Embryonic facial prominence (tissue), 1 donor: ENCODE measurements at regions not wholly inside any gene's neighbourhood (a gene's known extent, or its start where the extent isn't known, plus 50 kb on each side); places are given as distances from the start of the nearest gene placed in this dataset.
"Not testable (repeated sequence)": the region's sequence is repeated elsewhere in the genome, so short reads cannot be mapped to it uniquely, and the experiment has no call there.

Experiments used
- DNase-seq: peaks from one replicate; pipeline ENCODE4 v3.0.0-alpha.2; 2016; ENCODE audit errors: extremely low spot score

DNA sequence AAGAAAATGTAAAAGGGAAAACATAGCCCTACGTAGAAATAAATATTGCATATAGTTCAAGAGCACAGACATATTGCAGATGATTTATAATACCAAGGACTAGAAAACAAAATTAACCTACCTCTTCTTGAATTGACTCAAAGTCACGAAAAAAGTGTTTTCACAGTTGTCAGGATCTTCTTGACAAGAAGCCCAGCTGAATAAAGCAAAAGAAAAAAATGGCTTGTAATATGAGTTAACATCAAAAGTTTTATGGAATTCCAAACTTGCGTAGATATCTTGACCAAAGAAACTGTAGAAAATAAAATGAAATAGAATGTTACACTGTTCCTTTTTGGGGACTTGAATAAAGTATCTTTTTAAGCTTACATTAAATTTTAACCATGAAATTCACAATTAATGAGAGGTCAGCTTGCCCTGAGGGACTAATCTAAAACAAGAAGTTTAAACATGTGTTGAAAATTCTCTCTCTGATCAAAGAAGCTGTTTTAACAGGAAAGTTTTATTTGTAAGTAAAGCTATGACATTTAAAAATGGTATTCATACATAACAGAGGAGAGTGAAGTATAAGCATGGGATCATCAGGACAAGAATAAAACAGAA lies 133.1 kb upstream of the SEMA3C start:
- DNase-seq: no peak

- DNase-seq: no peak
These were observed 126.7 kb upstream of the SEMA3C start for GRCh38 chr7:81045491-81046030.

- not testable (repeated sequence) for DNase-seq
These were observed 123.8 kb upstream of the SEMA3C start for GRCh38 chr7:81042646-81043045.

GRCh38 chr7:81040496-81040895 lies 121.6 kb upstream of the SEMA3C start:
- no peak for DNase-seq

- no peak for DNase-seq
These were observed 118.0 kb upstream of the SEMA3C start for GRCh38 chr7:81036871-81037270.

- DNase-seq: no peak
These were observed 117.2 kb upstream of the SEMA3C start for GRCh38 chr7:81036057-81036456.

- no peak for DNase-seq
These were observed 113.1 kb upstream of the SEMA3C start for GRCh38 chr7:81031996-81032395.

DNA sequence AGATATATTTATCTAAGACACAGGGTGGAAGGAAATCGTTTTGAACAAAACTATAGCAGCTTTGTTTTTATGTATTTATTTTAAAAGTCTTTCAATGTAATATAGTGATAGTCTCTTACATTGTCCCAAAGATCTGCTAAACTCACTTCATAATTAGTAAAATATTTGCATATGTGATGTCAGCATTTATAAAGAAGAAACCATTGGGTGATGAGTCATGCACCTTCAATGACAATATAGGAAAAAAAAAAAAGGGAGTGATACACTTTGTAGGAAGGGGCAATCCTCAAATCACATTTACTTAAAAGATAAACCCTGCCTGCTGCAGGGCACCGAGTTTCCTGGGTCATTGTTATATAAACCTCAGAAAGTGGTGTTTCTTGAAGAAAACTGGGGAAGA lies 112.4 kb upstream of the SEMA3C start:
- no peak for DNase-seq

- DNase-seq: no peak
These were observed 111.6 kb upstream of the SEMA3C start for GRCh38 chr7:81030472-81030871.

GRCh38 chr7:81029511-81029910 lies 110.7 kb upstream of the SEMA3C start:
- no peak for DNase-seq

DNA sequence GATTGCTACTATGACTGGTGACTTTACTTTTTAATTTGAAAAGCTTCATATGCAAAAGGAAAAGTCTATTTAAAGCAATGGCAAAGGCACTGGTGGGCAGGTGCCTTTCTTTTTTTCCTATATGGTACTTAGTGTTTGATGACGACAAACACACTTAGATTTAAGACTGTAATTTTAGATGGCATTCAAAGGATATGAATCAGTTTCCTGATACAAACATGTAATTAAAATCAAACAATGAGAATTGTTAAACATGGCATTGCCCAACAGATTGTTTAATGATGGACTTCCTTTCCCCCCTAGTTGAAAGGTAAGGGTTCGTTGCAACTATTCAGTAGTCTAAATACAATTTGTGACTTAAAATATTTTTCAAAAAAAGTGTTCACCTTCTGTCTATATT lies 106.5 kb upstream of the SEMA3C start:
- DNase-seq: no peak

DNA sequence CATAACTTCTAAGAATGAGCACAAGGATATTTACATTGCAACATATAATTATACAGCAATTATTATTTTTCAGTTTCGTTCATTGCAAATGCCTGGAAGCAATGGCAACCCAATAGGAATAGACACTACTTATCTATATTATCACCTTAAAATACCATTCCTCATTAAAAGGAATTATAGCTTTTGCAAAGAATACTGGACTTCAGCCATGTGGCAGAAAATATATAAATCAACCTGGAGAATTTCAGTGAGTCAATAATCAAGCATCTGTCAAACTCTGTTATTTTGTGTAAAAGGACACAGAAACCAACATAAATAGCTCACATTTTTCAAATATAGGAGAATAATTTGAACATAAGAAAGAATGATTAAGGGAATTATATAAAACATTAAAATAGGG lies 96.1 kb upstream of the SEMA3C start:
- DNase-seq: no peak

DNA sequence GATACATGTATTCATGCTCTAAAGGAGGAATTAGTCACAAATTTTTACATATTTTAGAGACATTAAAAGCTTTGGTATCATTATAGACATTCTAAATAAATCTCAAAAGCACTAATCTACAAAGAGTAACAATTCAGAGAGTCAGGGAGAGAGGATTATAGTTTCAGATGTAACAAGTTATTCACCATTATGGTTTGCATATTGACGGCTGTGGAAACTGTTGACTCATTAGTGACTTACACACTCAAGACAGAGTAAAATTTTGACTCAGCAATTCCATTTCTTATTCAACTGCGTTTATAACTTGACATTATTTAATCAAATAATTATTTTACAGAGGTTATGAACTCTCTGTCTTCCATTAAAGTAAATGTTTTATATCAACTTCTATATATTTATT lies 95.4 kb upstream of the SEMA3C start:
- no peak for DNase-seq

GRCh38 chr7:81013083-81013817 lies 94.4 kb upstream of the SEMA3C start:
- no peak for DNase-seq

DNA sequence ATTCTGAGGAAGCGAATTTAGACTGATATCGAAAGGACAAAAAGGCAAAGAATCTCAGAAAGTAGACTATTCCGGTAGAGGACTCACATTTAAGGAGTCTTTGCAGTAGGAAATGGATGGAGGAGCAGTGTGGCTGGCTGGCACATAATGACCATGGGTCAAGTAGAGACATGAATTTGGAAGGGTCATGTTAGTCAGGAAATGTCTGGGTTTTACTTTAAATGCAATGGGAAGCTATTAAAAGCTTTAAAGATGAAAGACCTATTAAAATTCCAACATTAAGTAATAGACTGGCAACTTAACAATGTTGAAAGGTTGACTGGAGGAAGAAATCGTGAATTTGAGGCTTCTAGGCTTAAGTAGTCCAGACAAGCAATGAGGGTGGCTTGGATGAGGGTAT lies 90.0 kb upstream of the SEMA3C start:
- no peak for DNase-seq

GRCh38 chr7:81007051-81007450 lies 88.2 kb upstream of the SEMA3C start:
- DNase-seq: peak; percentile 29

DNA sequence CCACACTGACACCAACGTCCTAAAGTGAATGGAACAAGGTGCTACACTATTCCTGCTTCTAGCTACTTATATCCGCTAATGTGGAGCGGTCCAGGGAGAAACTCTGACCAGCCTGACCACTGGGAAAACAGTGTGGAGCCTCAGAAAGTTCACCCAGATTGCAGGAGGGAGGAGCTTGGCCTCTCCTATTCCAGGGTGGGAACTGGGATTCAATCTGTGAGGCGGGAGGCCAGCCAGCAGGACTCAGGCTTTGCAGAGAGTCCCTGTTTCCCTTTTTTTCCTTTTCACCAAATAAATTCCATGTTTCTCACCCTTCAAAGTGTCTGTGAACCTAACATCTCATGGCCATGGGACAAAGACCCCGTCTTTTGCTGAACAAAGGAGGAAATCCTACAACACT lies 86.4 kb upstream of the SEMA3C start:
- no peak for DNase-seq

DNA sequence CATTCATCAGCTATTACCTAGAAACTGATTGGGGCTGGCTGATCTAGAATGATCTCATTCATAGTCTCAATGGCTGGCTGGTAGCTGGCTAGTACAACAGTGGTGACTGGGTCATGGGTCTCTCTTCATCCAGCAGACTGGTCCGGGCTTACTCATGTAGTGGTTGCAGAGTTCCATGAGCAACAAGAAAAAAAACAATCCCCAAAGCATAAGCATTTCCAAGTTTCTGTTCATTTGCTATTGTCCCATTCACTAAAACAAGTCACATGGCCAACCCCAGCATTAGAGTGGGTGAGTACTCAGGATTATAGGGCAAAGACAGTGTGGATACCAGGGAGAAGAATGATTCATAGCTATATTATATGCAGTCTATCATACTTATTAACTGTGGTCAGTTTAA lies 85.2 kb upstream of the SEMA3C start:
- no peak for DNase-seq

DNA sequence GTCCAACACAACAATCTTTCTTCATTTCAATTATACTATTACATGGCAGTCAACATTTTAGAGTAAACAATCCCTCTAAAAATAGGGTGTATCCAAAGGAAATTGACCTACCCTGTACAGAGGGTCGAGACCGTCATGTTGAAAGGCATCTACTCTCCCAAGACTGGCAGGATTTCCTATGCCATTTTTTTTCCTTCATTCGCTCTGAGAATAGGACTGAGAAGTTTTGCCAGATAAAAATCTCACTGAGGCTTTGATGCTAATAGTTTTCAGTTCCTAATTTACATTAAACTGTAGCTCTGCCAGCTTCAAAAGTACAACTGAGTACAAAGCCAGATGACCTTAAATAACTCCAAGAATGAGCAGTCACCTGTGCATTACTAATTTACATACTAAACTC lies 84.5 kb upstream of the SEMA3C start:
- no peak for DNase-seq

GRCh38 chr7:81002421-81002820 lies 83.6 kb upstream of the SEMA3C start:
- no peak for DNase-seq

DNA sequence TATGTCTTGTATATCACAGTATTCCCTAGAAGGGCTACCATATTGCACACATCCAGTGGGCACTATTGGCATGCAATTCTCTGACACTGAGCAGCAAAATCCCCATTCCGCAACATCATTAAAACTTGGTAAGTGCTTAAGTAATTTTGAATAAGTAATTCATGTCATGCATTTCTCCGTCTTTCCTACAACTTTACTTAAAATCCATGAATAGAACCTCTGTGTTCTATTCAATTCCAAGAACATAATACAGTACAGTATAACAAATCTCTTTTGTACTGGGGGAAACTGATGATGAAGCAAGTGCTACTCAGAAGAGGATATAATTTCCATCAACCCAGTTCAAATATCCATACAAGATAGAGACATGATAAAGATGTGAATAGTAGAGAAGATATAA lies 80.9 kb upstream of the SEMA3C start:
- DNase-seq: no peak

- no peak for DNase-seq
These were observed 80.2 kb upstream of the SEMA3C start for GRCh38 chr7:80999100-80999499.

DNA sequence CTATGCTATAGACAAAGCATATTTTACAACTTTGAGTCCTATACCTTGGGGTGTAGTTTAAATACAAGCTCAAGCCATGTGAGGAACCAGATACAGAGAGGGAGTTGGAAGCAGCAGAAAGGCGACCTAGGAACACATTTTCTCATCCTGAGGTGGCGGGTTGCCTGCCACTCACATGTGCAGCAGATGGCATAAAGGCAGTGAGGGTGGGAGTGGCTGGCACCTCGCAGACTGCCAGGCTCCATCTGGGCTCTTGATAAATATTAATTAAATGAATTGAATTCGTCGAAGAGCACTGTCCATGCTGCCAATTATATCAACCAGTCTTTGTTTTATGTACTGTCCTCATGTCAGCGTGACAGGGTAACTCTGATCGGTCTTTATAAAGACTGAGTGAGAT lies 79.0 kb upstream of the SEMA3C start:
- no peak for DNase-seq

DNA sequence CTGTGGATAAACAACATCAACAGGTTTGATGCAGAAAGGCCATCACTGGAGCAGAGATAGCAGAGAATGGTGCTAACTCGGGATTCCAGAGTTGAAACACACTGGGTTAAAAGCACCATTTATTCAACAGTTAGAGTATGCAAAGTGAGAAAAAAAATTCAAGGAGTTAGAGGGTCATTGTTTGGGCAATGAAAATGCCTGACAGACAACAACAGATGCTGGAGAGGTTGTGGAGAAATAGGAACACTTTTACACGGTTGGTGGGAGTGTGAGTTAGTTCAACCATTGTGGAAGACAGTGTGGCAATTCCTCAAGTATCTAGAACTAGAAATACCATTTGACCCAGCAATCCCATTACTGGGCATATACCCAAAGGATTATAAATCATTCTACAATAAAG lies 77.4 kb upstream of the SEMA3C start:
- not testable (repeated sequence) for DNase-seq
